ENCODE measurements at regions not wholly inside any gene's neighbourhood (a gene's known extent, or its start where the extent isn't known, plus 50 kb on each side); places are given as distances from the start of the nearest gene placed in this dataset.
A peak's percentile ranks its signal among the peaks of the same experiment; 100 is the strongest.
"Not testable (repeated sequence)": the region's sequence is repeated elsewhere in the genome, so short reads cannot be mapped to it uniquely, and the experiment has no call there.

DNA sequence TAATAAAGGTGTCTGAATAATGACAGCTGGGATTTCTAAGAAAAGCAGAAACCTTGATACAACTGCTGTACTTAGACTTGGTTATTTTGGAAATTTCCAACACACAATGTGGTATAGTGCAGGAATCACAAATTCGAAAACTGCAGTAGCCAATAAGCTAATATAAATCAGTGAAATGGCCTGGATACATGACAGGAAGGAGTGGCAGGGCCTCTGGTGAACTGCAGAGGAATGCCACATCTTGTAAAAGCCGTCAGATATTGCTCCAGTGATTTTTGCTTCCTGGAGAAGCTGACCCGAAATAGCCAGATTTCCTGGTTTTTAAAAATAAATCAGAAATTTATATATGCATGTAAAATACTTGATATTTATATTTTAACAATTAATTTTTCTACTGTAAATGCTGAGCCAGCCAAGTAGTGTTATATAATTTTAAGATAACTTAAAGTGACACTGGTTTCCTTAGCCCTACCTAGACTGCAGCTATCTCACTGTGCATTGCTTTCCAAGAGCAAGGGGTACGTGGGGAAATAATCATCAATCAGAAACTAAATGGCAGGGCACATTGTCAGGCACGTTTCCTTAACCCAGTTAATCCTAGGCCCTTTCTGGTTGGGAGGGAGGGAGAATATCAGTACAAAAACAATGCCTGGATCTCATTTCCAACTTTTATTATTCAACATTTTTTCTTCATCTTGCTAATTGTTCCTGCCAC lies 182.4 kb downstream of the RASEF start:
- no peak for DNase-seq (ENCODE audit: low read depth, low spot score)
- TF ChIP-seq, protein P1, sequence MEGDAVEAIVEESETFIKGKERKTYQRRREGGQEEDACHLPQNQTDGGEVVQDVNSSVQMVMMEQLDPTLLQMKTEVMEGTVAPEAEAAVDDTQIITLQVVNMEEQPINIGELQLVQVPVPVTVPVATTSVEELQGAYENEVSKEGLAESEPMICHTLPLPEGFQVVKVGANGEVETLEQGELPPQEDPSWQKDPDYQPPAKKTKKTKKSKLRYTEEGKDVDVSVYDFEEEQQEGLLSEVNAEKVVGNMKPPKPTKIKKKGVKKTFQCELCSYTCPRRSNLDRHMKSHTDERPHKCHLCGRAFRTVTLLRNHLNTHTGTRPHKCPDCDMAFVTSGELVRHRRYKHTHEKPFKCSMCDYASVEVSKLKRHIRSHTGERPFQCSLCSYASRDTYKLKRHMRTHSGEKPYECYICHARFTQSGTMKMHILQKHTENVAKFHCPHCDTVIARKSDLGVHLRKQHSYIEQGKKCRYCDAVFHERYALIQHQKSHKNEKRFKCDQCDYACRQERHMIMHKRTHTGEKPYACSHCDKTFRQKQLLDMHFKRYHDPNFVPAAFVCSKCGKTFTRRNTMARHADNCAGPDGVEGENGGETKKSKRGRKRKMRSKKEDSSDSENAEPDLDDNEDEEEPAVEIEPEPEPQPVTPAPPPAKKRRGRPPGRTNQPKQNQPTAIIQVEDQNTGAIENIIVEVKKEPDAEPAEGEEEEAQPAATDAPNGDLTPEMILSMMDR (IDR thresholded peaks at IDR 0.05; ENCODE audit: low read depth, low read length): no peak
- in situ Hi-C loops (cut with HindIII; ENCODE audit: low sequenced_read_pairs): no loop called here
- no peak overlapping the region for H3K4me3 ChIP-seq (ENCODE audit: low read depth, low read length)

DNA sequence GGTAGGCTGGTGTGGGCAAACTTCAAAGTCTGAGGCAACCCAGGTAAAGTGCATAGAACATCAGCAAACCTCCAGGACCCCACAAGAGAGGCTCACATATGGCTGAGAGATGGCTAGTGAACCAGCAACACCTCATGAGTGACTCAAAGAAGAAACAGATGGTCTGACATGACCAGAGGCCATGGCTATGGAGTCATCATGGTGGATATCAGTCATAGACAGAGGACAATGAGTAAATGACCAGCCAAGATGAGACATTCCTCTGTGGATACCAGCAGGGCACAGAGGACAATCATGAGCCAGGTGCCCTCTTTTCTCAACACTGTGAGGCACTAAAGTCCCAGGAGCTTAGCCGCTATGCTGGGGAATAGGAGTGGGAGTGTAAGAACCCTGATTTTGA lies 180.8 kb downstream of the RASEF start:
- DNase-seq (ENCODE audit: low read depth, low spot score): peak; percentile 39
- in situ Hi-C loops (cut with HindIII; ENCODE audit: low sequenced_read_pairs): no loop called here
- H3K4me3 ChIP-seq (ENCODE audit: low read depth, low read length): no peak overlapping the region
- TF ChIP-seq, protein P1 (IDR thresholded peaks at IDR 0.05; ENCODE audit: low read depth, low read length): no peak

DNA sequence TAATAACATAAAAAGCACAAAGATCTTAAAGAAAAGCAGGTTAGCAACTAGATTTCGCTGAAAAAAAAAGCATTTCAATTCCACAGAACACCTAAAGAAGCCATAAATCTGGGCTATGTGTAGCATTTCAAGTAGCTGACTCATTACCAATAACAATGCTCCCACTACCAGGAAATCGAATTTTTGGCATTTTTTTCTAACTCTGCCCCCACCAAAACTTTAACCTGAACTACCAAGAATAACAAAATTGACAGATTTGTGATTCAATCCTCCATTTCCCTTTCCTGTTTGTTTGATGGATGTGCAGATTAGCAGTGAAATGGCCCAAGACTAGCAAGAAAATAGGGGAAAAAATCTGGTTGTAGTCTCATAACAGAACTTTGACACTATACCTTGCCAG lies 180.2 kb downstream of the RASEF start:
- H3K4me3 ChIP-seq (ENCODE audit: low read depth, low read length): no peak overlapping the region
- TF ChIP-seq, protein P1 (IDR thresholded peaks at IDR 0.05; ENCODE audit: low read depth, low read length): no peak
- in situ Hi-C loops (cut with HindIII; ENCODE audit: low sequenced_read_pairs): no loop called here
- DNase-seq (ENCODE audit: low read depth, low spot score): peak; percentile 43

DNA sequence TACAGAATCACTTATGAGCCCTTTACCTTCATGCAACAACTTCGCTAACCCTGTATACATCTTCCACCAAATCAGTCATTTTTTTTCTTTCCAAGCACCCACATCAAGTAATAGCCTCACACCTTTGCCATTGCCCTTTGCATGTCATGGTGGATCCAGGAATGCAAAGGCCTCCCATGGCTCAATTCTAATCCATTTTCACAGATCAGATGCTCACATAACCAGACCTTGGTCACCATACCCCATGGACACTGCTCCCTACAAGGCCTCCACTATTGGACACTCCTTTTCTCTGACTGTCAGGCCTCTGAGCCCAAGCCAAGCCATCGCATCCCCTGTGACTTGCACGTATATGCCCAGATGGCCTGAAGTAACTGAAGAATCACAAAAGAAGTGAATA lies 179.5 kb downstream of the RASEF start:
- H3K4me3 ChIP-seq (ENCODE audit: low read depth, low read length): no peak overlapping the region
- no peak for DNase-seq (ENCODE audit: low read depth, low spot score)
- in situ Hi-C loops (cut with HindIII; ENCODE audit: low sequenced_read_pairs): no loop called here
- TF ChIP-seq, protein P1 (IDR thresholded peaks at IDR 0.05; ENCODE audit: low read depth, low read length): no peak

DNA sequence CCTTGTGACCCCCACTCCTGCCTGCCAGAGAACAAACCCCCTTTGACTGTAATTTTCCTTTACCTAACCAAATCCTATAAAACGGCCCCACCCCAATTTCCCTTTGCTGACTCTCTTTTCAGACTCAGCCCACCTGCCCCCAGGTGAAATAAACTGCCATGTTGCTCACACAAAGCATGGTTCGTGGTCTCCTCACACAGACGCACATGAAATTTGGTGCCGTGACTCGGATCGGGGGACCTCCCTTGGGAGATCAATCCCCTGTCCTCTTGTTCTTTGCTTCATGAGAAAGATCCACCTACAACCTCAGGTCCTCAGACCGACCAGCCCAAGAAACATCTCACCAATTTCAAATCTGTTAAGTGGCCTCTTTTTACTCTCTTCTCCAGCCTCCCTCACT lies 179.0 kb downstream of the RASEF start:
- DNase-seq (ENCODE audit: low read depth, low spot score); in situ Hi-C loops (cut with HindIII; ENCODE audit: low sequenced_read_pairs); H3K4me3 ChIP-seq (ENCODE audit: low read depth, low read length): not testable (repeated sequence)

DNA sequence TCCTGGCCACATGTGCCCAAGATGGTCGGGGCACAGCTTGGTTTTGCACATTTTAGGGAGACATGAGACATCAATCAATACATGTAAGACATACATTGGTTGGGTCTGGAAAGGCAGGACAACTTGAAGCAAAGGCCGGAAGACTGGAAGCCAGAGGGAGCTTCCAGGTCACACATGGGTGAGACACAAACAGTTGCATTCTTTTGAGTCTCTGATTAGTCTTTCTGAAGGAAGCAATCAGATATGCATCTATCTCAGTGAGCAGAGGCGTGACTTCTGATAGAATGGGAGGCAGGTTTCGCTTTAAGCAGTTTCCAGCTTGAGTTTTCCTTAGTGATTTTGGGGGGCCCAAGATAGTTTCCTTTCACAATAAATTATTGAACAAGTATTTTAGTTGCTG lies 172.5 kb downstream of the RASEF start:
- no peak overlapping the region for H3K4me3 ChIP-seq (ENCODE audit: low read depth, low read length)
- DNase-seq (ENCODE audit: low read depth, low spot score): no peak
- TF ChIP-seq, protein P1 (IDR thresholded peaks at IDR 0.05; ENCODE audit: low read depth, low read length): no peak
- in situ Hi-C loops (cut with HindIII; ENCODE audit: low sequenced_read_pairs): no loop called here

DNA sequence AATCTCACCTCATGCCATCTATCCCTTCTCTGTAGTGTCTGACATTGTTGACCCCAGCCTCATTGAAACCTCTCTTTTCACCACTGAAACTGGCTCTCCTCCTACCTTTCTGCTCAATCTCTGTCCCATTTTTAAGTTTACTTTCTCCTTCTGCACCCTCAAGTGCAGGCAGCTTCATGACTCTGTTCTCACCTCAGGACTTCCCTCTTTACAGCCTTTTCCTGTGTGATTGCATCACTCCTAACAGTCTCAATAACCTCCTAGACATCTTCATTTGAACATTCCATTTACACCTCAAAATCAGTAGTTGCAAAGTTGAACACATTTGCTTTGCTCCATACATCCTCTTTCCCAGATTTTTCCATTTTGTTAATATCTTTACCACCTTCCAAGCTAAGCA lies 172.1 kb downstream of the RASEF start:
- TF ChIP-seq, protein P1 (IDR thresholded peaks at IDR 0.05; ENCODE audit: low read depth, low read length): no peak
- no peak for DNase-seq (ENCODE audit: low read depth, low spot score)
- in situ Hi-C loops (cut with HindIII; ENCODE audit: low sequenced_read_pairs): no loop called here
- no peak overlapping the region for H3K4me3 ChIP-seq (ENCODE audit: low read depth, low read length)

Data from astrocyte of the spinal cord (primary cell).